Stimulated activated CD8-positive, alpha-beta memory T cell treated with anti-CD3 and anti-CD28 coated beads, Interleukin-4, amount 100 ng/mL, for 24 hours (primary cell): ENCODE measurements at regions not wholly inside any gene's neighbourhood (a gene's known extent, or its start where the extent isn't known, plus 50 kb on each side); places are given as distances from the start of the nearest gene placed in this dataset.

Experiments
- DNase-seq: peaks from one replicate; pipeline ENCODE4 v3.0.0-alpha.2; 2020; ENCODE audit warnings: low read depth

- DNase-seq, result no peak
Measured at GRCh38 chr11:70028147-70028855, 49.8 kb upstream of the ANO1 start.
